Stimulated activated CD4-positive, alpha-beta T cell treated with anti-CD3 and anti-CD28 coated beads, Interleukin-1b, Interleukin-23, amount 100 ng/mL, for 48 hours (primary cell): ENCODE measurements at regions not wholly inside any gene's neighbourhood (a gene's known extent, or its start where the extent isn't known, plus 50 kb on each side); places are given as distances from the start of the nearest gene placed in this dataset.

Source experiments
- DNase-seq: peaks from one replicate; pipeline ENCODE4 v3.0.0-alpha.2; 2020

DNA sequence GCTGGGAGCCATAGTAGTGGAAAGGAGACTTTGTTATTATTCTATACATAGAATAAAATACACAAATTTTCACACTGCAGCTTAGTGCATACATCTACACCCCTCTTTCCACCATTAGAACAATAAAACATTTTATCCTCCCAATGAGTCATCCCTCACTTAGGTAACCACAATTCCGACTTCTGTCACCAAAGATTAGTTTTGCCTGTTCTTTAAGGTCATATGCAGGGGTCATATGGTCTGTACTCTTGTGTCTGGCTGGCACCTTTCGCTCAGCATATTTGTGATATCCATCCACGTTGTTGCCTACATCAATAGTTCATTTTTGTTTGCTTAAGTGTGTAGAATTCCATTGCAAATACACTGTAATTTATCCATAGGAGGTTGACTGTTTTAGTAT is 399.4 kb downstream of the SHQ1 start:
- DNase-seq, result no peak

DNA sequence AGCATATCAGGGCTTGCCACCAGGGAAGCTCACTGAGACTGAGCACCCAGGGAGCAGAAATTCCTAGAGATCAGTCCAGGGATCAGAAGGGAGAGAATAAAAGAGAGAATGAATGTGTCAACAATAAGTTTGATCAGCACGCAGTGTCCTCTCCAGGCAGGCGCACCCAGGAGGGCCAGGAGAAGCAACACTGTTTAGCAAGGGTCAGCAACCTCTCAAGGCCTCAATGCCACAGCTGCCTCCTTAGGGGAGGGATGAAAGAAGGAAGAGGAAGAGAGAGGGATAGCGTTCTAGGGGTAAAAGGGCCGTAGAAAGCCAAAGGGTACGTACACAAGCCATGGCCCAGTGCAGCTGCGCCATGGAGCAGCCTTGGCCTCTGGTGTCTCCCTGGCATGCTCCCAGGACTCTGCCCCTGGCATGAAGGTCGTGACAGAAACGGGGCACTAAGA is 399.8 kb downstream of the SHQ1 start:
- no peak for DNase-seq

DNA sequence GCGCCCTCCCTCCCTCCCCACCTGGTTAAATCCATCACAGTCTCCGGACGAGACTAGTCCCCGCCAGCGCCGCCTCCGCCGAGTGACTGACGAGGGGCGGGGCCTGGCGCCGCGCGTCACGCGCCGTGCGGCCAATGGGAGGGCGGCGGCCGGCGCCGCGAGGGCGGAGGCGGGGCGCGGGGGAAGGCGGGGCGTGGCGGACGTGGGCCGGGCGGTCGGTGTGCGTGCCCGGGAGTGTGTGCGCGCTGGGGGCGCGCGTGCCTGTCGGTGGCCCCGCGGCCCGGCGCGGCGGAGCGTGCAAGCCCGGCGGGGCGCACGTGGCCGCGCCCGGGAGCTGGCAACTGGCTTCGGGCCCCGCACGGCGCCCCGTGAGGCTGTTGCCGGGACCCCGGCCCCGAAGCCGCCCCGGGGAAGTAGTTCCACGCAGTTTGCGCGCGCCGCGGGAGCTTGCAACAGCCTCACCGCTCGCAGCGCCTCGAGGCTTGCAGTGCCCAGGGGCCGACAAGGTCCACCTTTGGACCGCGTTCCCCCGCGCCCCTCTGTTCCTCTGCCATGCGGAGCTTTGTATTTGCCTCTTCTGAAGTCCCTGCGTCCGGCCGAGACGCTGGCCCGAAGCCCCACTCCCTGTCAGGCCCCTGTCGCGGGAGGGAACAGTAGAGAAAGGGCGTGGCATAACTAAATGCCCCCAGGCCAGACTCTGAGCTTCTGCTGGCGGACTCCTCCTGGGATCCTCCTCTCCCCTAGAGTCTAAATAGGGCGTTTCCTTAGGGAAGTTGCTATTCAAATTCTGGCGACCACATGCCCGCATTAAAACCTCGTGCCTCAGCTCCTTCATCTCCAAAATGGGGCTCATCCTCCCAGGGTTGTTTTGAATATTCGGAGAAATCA is 400.9 kb downstream of the SHQ1 start:
- DNase-seq, result peak; percentile 91

DNA sequence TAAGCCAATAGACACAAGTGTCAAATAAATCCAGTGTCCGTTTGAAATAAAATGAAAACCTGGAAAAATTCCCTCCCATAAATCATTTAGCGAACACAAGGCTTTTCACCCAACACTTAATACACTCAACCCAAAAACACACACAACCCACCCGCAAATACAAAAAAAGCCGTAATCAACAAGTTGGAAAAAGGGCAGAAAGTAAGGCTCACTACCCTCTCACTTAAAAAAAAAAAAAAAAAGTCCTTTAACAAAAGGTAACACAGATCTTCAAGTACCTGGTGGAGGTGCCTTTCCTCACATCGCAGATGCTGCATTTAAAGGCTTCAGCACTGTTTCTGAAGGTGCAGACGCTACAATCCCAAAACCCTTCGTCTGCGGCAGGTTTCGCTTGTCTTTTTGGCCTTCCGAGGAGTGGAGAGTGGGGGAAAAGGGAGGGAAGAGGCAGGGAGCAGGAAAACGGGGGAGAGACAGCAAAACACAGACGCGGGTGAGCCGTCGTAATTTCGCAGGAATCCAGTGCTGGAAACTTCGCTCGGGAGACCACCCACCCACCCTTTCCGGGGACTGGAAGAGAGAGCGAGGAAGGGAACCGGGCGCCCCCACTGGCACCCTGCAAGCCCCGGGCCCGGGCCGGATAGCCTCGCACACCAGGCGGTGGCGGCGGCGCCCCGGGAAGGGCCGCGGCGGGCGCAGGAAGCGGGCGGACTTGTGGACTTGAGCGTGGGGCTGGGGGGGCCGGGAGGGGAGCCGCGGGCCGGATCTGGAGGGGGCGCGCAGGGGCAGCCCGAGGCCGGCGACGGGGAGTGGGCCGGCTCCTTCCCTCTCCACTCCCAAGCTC is 401.8 kb downstream of the SHQ1 start, which contains the start of gene RYBP:
TSS of gene RYBP (minus strand) at position 404 of the 841 bp plus-strand sequence.
- DNase-seq, result no peak

DNA sequence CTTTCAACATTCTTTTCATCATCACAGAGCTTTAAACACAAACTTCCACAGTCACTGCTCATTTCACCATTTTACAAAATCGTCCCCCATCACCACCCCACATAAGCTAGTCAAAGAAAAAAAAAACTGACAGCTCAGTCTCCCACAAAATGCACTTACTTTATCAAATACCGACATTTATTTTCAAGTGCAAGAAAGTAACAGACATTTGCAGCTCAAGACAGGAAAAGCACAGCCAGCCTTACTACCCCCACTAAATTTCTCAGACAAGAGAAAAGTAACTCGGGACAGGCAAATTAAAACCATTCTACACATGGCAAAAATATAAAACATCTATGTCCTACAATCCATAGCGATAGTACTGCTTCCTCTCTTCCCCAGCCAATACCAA is 402.4 kb downstream of the SHQ1 start:
- DNase-seq, result no peak

DNA sequence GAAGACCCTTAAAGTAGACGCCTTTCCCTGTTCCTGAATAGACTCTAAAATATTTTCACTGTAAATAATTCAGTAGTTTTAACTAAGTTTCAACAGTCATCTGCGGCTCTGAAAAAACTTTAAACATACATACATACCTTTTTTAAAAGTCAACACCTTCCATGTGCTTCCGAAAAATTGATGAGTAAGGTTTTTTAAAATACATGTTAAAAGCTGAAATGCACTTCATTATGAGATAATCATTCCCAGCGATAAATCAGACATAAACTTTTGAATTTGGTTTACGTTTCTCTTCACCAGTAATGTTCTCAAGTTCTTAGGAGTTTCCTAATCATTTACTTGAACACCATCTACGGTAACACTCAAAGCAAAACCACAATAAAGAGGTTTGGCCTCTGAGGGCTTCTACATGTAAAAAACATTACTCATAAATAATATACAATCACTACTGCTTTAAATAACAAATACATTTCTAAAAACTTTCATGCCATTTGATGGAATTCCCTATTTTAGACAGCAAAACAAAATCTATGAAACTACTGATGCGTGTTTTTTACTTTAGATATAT is 403.5 kb downstream of the SHQ1 start:
- DNase-seq, result no peak

DNA sequence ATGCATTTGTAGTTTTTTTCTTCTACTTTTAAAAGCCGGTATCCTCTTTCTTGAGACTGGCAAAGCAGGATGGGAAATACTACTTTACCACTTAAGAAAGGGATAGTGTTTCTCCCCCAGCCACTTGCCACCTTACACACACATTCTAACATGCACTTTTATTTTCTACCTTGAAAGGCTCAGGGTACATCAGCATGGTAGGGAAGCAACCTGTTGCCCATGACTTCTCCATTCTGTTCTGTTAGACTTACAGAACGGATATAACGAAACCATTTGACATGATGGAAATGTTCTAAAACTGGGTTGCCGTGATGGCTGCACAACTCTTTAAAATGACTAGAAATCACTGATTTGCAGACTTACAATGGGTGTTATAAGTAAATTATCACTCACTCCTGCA is 405.5 kb downstream of the SHQ1 start:
- no peak for DNase-seq

DNA sequence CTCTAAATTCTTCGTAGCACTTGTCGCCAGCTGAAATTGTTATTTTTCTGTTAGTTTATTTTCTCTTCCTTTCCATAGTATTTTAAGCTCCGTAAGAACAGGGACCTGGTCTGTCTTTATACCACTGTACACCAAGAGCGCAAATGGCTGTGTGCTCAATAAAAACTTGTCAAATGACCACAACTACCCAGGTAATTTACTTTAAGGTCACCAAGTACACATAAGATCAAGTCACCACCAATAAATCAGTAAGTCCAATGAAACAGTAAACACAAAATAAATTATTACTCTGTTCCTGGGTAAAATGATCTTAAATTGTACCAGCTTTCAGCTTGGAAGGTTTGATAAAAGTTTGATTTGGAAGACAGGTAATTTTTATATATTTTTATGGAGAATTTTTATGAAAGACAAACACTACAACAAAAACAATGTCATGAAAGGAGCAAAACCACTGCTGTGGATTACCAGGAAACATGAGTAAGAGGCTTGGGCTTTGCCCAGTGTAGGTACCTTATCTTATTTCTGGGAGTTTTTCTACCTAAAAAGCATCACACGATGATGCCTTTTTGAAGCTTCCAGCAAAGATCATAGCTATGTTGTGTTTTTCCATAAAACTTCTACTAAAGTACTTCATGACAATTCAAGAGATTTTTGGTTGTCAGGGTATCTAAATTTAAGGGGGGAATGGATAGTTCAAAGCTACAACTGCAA is 406.8 kb downstream of the SHQ1 start:
- no peak for DNase-seq

DNA sequence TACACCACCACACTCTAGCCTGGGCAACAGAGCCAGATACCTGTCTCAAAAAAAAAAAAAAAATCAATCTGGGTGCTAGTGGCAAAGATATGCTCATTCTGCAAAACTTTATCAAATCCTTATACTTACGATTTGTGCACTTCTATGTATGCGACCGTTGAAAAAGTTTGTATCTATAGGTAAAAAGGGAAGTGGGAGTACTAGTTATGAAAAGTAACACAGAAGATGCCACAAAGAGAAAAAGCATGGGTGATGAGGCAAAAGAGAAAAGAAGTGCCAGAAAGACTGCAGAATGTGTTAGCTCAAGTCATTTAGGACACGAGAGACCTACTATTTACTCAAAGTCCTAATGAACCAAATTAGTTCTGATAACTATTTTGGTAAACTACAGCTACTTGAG is 407.8 kb downstream of the SHQ1 start:
- no peak for DNase-seq

DNA sequence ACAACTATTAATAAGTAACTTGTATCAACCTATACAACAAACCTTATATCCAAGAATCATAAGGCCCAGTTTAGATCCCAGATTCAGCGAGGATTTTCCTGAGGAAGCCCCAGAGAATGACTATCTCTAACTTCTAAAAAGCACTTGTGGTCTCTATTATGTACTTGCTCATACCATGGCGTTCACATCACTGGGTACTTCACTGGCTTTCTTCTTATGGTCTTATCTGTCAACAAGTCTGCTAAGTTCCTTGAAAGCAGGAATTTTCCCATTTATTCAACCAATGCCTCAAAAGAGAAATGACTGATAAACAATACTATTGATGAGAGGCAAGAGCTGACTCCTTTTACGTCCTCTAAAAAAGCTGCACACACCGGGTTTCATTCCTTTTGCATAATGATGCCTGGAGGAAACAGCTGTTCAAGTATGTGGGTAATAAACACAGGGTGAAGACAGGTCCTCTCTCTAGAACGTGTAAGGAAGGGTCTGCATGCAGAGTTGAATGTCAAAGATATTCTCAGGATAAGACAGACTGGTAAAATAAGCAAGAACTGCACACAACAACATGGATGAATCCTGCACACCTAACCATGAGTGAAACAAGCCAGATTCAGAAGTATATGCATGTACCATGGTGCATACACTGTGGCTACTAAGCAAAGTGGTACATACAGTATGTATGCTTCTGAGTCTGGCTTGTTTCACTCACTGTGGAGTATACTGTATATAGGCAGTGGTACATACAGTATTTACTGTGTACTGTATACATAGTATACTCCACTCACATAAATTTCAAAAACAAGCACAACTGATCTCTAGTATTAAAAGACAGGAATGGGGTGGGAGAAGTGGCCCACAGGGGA is 408.7 kb downstream of the SHQ1 start:
- DNase-seq, result no peak

DNA sequence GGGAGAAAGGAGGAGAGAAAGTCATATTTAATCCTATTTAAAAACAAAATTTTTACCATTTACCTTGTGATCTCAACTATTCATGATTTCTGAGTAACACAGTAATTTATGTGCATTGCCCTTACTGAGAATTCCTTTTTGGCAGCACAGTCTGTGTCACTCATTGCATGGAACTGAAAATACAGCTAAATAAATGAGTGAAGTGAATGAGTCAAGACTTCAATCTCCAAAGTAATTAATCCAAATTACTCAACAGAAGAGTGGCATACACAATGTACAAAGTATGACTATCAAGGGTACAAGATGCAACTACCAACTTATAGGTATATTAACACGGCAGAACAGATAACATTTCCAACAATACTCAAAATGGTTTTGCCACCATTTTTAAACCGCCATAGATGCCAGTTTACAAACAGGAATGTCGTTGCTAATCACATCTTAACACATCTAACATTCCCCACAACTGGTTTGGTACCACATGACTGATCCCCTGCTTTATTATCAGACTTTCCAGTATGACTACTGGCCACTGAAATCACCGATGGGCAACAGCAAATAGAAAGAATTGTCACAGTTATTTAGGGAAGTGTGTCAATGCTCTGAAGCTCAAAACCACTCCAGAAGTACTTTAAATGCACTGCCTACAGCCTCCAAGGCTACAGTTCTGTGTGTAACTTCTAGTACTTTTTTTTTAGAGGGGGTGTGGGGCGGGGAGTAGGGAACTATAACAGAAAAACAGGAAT is 410.4 kb downstream of the SHQ1 start:
- DNase-seq, result no peak

DNA sequence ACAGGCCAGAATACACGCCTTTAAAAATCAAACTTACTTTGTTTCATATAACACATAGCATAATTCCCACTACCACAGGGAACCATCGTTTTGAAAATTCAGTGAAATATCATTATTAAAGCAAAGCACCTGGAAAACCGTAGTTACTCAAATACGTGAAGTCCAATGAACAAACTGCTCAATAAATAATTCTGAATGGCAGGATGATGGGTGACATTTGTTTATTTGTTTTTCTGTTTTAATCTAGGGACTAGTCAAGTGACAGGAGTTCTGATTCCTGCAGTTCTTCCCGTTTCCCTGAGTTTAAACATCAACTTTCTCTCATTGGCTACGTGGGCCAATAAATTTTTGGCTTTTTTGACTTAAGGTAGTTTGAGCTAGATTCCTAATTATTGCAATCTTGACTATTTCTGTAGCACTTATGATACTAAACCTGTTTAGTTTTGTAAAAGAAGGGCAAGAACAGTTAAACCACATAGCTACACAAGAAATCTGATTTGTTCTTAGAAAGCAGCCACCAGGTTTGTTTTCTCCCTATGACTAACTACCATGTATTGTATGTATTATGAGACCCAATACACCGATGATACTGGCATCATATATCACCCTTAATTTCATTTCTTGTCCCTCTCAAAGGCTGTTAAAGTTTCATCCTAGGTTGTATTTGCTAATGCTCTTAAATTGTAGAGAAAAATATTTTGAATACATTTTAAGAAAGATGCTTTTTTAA is 411.2 kb downstream of the SHQ1 start:
- no peak for DNase-seq

DNA sequence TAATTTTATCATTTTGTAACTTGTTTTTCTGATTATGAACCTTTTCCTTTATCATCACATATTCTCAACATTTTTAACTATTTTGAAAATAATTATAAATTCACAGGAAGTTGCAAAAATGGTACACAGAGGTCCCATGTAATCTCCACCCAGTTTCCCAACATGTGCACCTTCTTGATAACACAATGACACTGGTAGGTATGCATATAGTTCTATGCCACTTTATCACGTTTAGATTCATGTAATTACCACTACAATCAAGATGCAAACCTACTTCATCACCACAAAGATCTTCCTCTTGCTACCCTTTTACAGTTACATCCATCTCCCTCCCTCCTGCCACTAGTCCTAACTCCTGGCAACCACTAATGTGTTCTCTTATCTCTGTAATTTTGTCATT is 413.9 kb downstream of the SHQ1 start:
- no peak for DNase-seq

DNA sequence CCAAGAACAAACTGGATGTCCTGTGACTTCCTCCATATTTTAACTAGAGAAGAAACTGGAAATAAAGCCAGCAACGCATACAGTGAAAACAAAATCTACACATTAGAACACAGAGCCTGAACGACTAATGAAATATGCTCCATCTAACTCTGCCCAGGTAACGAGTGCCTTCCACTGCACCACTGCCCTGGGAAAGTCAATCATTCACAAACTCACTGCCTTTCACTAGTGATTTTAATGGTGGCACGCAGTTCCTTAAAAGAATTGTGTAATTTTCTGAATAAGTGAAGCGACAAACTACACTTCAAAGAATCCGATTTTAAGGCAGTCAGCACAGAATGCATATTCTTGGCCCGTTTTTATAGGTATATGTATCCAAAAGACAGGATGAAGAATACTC is 416.0 kb downstream of the SHQ1 start:
- no peak for DNase-seq

DNA sequence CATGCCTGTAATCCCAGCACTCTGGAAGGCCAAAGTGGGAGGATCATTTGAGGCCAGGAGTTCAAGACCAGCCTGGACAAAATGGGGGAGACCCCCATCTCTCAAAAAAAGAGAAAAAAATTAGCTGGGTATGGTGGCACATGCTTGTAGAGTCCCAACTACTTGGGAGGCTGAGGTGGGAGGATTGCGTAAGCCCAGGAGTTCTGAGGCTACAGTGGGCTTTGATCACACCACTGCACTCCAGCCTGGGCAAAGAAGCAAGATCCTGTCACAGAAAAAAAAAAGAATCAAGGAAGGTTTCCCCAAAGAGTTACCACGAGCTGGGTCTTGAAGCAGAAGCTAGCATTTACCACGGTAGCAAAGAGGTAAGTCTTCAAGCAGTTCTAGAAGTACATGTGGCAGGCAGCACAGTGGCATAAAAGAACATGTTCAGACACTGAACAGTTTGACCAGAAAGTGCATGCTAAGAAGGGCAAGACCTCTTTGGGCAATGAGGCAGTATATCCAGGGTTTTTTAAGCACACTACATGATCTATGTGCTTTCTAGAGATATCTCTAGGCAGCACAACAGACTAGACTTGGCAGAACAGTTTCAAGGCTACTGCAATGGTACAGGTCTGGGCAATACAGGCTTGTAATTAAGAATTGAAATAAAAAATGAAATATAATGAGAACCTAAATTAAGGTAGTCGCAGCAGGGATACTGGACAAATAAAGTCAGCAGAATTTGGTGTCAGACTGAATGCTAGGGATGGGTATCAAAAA is 418.5 kb downstream of the SHQ1 start:
- DNase-seq, result no peak

DNA sequence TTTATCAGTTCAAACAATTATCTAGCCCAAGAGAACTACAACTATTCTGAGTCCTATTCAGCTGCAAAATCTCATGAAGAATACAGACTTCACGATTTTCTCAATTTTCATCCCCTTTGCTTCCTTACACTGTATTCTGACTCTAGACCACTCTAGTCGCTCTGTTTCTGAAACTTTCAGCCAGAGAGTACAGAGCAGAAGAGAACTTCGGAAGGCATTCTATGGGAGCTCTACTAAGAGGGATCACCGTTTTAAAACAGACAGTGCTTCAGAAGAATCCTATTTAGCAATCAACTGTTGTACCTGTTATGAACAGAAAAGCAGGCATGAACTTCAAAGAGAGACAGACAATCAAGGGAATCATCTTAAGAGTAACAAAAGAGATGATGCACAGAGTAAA is 419.4 kb downstream of the SHQ1 start:
- DNase-seq, result no peak

DNA sequence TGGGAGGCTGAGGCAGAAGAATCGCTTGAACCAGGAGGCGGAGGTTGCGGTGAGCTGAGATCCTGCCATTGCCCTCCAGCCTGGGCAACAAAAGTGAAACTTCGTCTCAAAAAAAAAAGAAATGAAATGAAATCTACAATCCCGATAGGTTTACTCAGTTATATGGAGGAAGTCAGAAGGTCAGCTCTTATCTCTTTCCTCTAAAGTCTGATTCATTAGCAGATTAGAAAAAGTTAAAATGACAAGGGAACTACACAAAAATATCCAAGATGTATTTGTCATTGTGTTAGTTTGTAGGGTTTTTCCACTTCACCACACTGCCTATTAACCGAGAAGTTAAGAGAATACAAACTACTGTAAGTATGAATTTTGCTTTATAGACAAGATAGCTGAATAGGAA is 420.6 kb downstream of the SHQ1 start:
- no peak for DNase-seq

DNA sequence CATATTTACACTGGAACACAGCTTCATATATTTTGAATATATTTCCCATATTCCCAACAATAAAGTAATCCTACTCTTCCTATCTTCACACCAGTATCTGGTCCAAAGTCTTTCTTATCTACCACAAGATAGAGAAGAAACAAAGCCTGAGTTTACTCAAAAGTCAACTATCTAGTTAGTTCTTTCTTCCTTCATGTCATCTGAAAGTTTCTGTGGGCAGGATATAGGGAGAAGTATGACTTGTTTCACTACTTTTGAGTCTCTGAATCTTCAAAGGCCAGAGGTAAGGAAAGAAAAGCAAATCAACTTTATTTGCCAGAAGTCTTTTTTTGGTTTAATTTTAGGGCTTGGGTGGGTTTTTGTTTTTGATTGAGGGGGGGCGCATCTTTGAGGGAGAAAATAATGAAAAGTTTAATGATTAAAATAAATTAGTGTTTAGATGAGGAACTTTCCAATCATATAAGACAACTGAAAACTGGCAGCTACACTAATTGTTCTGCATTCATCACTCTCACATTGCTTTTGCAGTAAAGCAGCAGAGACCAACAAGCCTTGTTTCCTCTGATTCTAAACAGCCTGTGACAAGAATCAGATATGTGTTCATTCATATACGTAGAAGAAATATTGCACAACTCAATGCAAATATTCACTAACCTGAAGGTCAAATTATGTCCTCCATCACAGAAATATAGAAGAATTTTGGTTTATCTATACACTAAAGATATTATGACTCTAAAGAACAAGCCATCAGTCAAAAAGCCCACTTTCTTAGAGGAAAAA is 421.4 kb downstream of the SHQ1 start:
- no peak for DNase-seq

DNA sequence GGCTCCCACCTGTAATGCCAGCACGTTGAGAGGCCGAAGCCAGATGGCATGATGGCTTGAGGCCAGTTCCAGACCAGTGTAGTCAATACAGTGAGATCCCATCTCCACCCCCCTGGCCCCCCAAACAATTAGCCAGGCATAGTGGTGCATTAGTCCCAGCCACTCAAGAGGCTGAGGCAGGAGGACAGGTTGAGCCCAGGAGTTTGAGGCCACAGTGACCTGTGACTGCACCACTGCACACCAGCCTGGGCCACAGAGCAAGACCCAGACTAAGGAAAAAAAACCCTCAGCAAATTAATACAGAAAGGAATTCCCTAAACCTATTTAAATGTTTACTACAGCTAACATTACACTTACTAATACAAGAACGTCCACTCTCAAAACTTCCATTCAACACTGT is 424.6 kb downstream of the SHQ1 start:
- DNase-seq, result no peak
